Adipocyte (in vitro differentiated cells): ENCODE measurements at regions not wholly inside any gene's neighbourhood (a gene's known extent, or its start where the extent isn't known, plus 50 kb on each side); places are given as distances from the start of the nearest gene placed in this dataset.

Experiments
- DNase-seq: peaks from one replicate; pipeline ENCODE4 v3.0.0-alpha.2; 2015; ENCODE audit warnings: low read depth
- H3K27me3 ChIP-seq: replicated peaks from 2 replicates; pipeline ENCODE4 v1.7.0; 2013; ENCODE audit warnings: mild to moderate bottlenecking, low read length, moderate library complexity; ENCODE audit not compliant: control insufficient read depth, insufficient read depth
- H3K36me3 ChIP-seq: 2 replicates; pipeline ENCODE4 v1.7.0; 2013; ENCODE audit warnings: low read length, mild to moderate bottlenecking, moderate library complexity; ENCODE audit not compliant: control insufficient read depth, insufficient read depth, severe bottlenecking
- H3K4me1 ChIP-seq: 2 replicates; pipeline ENCODE4 v1.7.0; 2013; ENCODE audit warnings: mild to moderate bottlenecking, low read length, moderate library complexity; ENCODE audit not compliant: control insufficient read depth, insufficient read depth
- H3K4me3 ChIP-seq: 2 replicates; pipeline ENCODE4 v1.7.0; 2013; ENCODE audit warnings: mild to moderate bottlenecking, low read length, moderate library complexity
- H3K9ac ChIP-seq: 2 replicates; pipeline ENCODE4 v1.7.0; 2013; ENCODE audit warnings: mild to moderate bottlenecking, low read length, moderate library complexity
- H3K9me3 ChIP-seq: 2 replicates; pipeline ENCODE4 v1.7.0; 2013; ENCODE audit warnings: mild to moderate bottlenecking, low read length, moderate library complexity; ENCODE audit not compliant: control insufficient read depth

DNA sequence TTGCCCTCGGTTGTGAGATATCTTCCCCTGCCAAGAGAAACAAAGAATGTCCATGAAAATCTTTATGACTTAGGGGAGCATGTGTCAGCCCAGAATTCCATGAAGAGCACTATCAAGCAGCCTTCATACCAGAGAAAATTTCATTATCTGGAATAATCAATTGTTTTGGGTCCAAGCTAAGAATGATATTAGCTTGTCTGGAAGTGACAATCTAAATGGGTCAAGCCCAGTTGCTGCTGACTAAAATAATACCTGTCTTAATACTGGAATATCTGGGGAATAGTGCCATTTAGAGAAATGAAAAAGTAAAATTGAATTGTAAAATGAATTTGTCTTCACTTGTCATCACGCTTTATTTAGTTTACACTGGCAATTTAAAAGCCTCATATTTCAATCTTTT, 407.4 kb downstream of the PLA2G4A start:
- no peaks in the 10 kb centered on the region for H3K27me3 ChIP-seq
- H3K9me3 ChIP-seq, result no peaks in the 10 kb centered on the region
- no peak overlapping the region for H3K9ac ChIP-seq
- H3K36me3 ChIP-seq, result no peaks in the 10 kb centered on the region
- H3K4me3 ChIP-seq, result no peak overlapping the region
- no peaks in the 10 kb centered on the region for H3K4me1 ChIP-seq
- peak; percentile 27 for DNase-seq

DNA sequence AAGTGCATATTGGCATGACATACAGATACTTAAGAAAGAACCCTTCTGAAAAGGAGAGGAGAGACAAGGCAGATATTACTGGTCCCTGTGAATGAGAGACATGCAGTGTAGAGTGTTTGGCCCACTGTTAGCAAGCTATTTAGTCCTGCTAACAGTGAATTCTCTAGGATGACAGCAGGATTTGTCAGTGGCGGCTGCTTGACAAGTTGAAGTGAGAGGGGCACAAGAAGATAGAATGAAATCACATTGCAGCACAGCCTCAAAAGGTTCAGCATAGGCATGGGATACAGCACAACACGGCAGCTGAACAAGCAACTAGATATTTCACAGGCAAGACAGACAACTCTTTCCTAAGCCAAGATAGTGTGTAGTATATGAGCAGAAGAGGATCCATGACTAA, 407.9 kb downstream of the PLA2G4A start:
- no peaks in the 10 kb centered on the region for H3K27me3 ChIP-seq
- H3K9me3 ChIP-seq, result no peaks in the 10 kb centered on the region
- H3K9ac ChIP-seq, result no peak overlapping the region
- H3K4me3 ChIP-seq, result no peak overlapping the region
- peak; percentile 9 for DNase-seq
- H3K36me3 ChIP-seq, result no peaks in the 10 kb centered on the region
- no peaks in the 10 kb centered on the region for H3K4me1 ChIP-seq

DNA sequence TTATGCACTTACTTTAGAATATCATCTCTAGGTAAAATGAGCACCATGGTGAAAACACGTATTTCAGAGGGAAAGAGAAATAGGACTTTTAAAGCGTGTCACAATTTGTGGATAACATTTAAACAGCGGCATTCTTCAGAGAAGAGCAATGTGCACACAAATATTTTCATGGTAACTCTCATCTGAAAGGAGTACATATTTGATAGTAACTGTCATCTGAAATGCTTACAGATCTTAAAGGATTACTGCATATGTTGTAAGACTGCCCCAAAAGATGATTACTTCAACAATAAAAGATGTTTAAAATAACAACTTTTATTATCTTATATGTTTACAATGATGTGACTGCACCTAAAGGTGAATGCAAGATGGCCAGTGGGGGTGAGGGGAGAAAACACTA, 408.8 kb downstream of the PLA2G4A start:
- H3K4me1 ChIP-seq, result no peaks in the 10 kb centered on the region
- no peak overlapping the region for H3K4me3 ChIP-seq

DNA sequence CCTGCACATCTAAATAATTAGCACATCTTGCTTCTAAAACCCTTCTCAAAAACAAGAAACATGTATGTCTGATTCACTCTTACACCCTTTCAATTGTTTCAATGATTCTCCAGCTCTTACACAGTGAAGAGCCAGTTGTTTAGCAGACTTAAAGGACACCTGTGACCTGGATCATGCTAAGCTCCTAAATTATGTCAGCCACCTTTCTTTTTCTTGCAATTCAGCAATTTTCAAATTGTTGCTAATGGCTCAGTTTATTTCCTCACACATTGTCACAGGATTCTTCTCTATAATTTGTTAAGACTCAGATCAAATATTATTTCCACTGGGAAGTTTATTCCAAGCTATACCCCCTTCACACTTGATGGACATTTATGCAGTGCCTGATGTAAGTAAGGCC, 413.2 kb downstream of the PLA2G4A start:
- Histone ChIP-seq H3K4me3 (no peak overlapping the region), H3K4me1 (no peaks in the 10 kb centered on the region), H3K9me3 (no peaks in the 10 kb centered on the region), H3K9ac (no peak overlapping the region), H3K36me3 (no peaks in the 10 kb centered on the region), H3K27me3 (no peaks in the 10 kb centered on the region)
- no peak for DNase-seq

More for the DNA sequence above, 408.8 kb downstream of the PLA2G4A start:
- Histone ChIP-seq H3K36me3 (no peaks in the 10 kb centered on the region), H3K27me3 (no peaks in the 10 kb centered on the region), H3K9me3 (no peaks in the 10 kb centered on the region), H3K9ac (no peak overlapping the region)
- DNase-seq, result peak; percentile 69

DNA sequence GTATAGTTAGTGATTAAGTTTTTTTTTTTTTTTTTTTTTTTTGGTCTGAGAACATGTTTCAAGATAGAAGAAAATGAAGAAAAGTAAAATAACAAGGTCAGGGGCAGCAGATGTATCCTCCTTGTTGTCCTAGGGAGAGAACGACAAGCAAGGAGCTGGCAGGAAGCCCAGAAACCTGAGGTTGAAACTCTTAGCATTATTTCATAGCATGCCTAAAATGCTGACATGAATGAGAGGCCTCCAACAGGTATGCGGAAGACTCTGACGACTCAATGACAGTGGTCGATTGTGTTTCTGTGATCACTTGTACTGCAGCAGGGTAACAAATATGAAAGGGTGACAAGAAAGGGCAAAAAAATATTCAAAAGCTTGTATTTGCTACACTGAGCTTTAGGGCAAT, 415.9 kb downstream of the PLA2G4A start:
- no peak overlapping the region for H3K9ac ChIP-seq
- no peak for DNase-seq

DNA sequence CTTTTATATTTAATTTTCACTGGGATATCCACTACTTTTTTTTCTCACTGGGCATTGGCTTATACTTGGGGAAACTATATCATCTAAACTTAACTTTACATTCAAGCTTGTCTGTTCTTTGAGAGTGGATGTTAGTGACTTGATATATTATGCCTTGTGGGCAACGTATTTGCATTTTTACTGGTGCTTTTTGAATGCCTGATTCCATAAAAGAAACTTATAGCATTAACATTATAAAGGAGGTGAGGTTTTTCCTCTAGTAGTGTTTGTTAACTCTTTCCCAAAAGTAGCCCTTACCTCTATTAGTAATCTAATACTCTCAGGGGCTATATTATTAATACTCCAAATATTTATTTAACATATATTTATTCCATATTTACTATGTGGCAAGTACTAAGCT, 416.5 kb downstream of the PLA2G4A start:
- Histone ChIP-seq H3K27me3 (no peaks in the 10 kb centered on the region), H3K9me3 (peaks cover 4% of the 10 kb centered on the region), H3K4me3 (no peak overlapping the region), H3K36me3 (no peaks in the 10 kb centered on the region), H3K4me1 (no peaks in the 10 kb centered on the region), H3K9ac (no peak overlapping the region)
- DNase-seq, result no peak

More for the DNA sequence above, 415.9 kb downstream of the PLA2G4A start:
- Histone ChIP-seq H3K4me3 (no peak overlapping the region), H3K4me1 (no peaks in the 10 kb centered on the region), H3K27me3 (no peaks in the 10 kb centered on the region), H3K9me3 (peaks cover 4% of the 10 kb centered on the region), H3K36me3 (no peaks in the 10 kb centered on the region)

DNA sequence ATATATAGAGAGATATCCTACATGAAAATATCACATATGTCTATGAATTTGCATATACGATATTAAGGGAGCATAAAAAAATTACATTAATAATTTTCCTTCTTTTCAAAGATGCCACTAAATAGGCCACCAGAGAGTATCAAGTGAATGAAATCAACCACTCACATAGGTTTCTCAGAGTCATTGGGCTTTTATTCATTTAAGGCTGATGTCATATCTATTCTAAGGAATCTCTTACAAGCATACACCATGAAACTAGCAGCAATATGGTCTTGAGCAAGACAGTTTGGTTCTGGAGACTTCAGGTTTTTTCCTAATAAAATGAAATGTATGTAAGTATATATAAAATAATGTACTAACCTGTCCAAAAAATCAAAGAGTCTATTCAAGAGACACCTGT, 420.4 kb downstream of the PLA2G4A start:
- Histone ChIP-seq H3K4me3 (no peak overlapping the region), H3K4me1 (no peaks in the 10 kb centered on the region), H3K9me3 (peaks cover 4% of the 10 kb centered on the region), H3K27me3 (no peaks in the 10 kb centered on the region), H3K36me3 (no peaks in the 10 kb centered on the region), H3K9ac (no peak overlapping the region)
- DNase-seq, result no peak

DNA sequence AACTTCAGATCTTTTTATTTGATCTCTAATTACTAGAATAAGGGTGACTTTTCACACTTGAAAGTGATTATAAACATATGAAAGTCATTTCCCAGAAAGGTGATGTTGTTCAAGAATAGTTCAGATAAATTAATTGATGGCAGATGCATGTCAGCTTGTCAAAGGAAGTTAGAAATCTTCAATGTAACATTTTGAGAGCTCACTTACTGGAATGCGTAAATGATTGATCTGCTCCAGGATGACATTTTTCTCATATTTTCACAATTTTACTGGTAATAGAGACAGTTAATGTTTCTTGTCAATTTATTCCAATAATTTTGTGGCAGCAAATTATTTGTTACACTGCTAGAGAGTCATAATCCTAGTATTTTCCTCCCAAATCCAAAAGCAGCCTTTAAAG, 424.2 kb downstream of the PLA2G4A start:
- Histone ChIP-seq H3K9ac (no peak overlapping the region), H3K36me3 (no peaks in the 10 kb centered on the region), H3K9me3 (no peaks in the 10 kb centered on the region), H3K27me3 (no peaks in the 10 kb centered on the region), H3K4me3 (no peak overlapping the region), H3K4me1 (no peaks in the 10 kb centered on the region)
- no peak for DNase-seq

DNA sequence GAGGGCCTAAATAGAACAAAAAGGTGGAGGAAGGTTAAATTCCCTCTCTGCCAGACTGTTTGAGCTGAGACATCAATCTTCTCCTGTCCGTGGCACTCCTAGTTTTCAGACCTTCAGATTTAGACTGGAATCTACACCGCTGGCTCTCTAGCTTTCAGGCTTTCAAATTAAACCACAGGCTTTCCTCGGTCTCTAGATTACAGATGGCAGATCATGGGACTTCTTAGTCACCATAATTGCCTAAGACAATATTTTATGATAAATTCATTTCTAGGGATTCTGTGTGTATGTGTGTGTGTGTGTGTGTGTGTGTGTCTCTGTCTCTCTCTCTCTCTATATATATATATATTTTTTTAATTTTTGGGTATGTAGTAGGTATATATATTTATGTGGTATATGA, 428.7 kb downstream of the PLA2G4A start:
- no peak for DNase-seq
- Histone ChIP-seq H3K36me3 (no peaks in the 10 kb centered on the region), H3K4me1 (no peaks in the 10 kb centered on the region), H3K9ac (no peak overlapping the region), H3K27me3 (no peaks in the 10 kb centered on the region), H3K4me3 (no peak overlapping the region), H3K9me3 (no peaks in the 10 kb centered on the region)

DNA sequence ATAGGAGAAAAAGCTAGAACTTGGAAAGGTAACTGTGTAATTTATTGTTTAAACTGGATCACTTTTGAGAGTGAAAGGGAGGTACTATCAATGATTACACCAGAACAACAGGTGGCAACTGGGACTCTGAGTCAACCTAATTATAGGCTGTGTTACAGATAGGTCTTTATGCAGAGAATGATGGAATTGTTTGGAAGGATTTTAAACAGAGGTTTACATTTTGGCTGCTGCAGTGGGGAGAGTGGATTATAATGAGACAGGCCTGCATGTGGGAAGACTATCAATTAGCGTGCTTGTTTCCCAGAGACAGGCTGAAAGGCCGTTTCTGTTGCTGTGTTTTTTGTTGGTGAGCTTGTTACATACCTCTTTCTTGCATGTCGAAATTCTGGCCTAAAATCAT, 432.9 kb downstream of the PLA2G4A start:
- no peak overlapping the region for H3K4me3 ChIP-seq
- H3K27me3 ChIP-seq, result no peaks in the 10 kb centered on the region
- no peak for DNase-seq
- no peak overlapping the region for H3K9ac ChIP-seq
- no peaks in the 10 kb centered on the region for H3K4me1 ChIP-seq
- no peaks in the 10 kb centered on the region for H3K9me3 ChIP-seq
- H3K36me3 ChIP-seq, result no peaks in the 10 kb centered on the region

DNA sequence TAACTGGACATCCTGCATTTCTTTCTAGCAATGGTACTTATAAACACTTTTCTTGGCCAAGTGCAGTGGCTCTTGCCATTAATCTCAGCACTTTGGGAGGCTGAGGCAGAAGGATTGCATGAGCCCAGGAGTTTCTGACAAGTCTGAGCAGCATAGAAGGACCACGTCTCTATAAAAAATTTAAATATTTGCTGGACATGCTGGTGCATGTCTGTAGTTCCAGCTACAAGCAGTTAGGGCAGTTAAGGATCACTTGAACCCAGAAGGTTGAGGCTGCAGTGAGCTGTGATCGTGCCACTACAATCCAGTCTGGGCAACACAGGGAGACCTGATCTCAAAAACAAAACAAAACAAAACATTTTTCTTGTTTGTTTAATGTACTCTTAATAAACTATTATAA, 434.0 kb downstream of the PLA2G4A start:
- H3K27me3 ChIP-seq, result no peaks in the 10 kb centered on the region
- no peak overlapping the region for H3K9ac ChIP-seq
- H3K4me3 ChIP-seq, result no peak overlapping the region
- H3K4me1 ChIP-seq, result no peaks in the 10 kb centered on the region
- H3K9me3 ChIP-seq, result no peaks in the 10 kb centered on the region
- no peaks in the 10 kb centered on the region for H3K36me3 ChIP-seq
- no peak for DNase-seq

DNA sequence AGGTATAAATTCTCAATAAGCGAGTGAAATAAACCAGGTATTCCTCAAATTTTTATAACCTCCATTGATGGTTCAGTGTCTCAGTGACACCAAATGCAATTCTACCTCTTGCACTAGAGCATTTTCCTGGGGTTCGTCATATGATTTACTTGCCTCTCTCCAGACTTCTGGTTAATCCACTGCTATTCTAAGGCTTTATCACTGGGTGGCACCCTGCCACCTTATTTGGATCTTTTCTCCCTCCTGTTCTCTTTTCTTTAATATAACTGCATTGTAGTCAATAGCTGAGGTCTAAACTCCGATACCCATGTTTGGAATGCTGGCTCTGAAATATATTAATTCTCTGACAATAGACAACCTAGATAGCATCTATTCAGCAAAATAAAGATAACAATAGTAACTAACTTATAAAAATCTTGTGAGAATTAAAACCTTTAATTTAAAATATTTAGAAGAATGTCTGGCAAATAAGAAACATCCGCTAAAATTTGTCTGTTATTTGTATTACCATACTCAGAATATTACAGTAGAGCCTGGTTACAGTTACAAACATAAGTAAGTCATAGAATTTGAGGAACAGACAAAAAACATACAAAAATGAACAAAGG, 436.4 kb downstream of the PLA2G4A start:
- Histone ChIP-seq H3K9ac (no peak overlapping the region), H3K36me3 (no peaks in the 10 kb centered on the region), H3K27me3 (no peaks in the 10 kb centered on the region), H3K9me3 (no peaks in the 10 kb centered on the region), H3K4me3 (no peak overlapping the region), H3K4me1 (no peaks in the 10 kb centered on the region)
- peak; percentile 83 for DNase-seq
